Omental fat pad (tissue), 3 donors: ENCODE measurements at regions not wholly inside any gene's neighbourhood (a gene's known extent, or its start where the extent isn't known, plus 50 kb on each side); places are given as distances from the start of the nearest gene placed in this dataset.
"Not testable (repeated sequence)": the region's sequence is repeated elsewhere in the genome, so short reads cannot be mapped to it uniquely, and the experiment has no call there.

Source experiments
- ATAC-seq: fragments of 150-250 bp; one replicate; pipeline ENCODE4 v1.9.1; 2016; ENCODE audit warnings: mild to moderate bottlenecking, moderate library complexity; ENCODE audit not compliant: low FRiP score
- DNase-seq: peaks from one replicate; pipeline ENCODE4 v3.0.0-alpha.2; 2019; ENCODE audit warnings: low spot score
- TF ChIP-seq, protein P1 (sequence below), 3 donors: fragments of 450-650 bp; IDR thresholded peaks; one replicate each; pipeline ENCODE4 v1.5.1; 2016 to 2017; ENCODE audit warnings: antibody characterized with exemption in 3 of 3, mild to moderate bottlenecking in 3 of 3, moderate library complexity in 2 of 3

DNA sequence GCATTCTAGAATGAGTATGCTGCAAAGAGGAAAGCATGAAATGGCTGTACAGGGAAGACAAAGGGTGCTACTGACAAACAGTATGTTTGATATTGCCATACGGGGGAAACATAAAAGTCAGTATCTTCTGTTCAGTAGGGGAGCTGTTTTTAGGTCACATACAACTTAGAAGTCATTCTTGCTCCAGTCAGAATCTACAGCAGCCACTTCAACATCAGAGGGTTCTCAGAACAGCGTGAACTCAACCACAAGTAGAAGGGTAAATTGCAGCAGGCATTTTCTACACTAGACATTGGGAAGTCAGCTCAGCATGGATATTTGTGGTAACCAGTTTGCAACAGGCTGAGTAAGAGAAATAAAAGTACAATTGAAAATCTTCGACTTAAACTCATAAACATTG lies 1241.8 kb upstream of the GOT2 start:
- TF ChIP-seq, protein P1, sequence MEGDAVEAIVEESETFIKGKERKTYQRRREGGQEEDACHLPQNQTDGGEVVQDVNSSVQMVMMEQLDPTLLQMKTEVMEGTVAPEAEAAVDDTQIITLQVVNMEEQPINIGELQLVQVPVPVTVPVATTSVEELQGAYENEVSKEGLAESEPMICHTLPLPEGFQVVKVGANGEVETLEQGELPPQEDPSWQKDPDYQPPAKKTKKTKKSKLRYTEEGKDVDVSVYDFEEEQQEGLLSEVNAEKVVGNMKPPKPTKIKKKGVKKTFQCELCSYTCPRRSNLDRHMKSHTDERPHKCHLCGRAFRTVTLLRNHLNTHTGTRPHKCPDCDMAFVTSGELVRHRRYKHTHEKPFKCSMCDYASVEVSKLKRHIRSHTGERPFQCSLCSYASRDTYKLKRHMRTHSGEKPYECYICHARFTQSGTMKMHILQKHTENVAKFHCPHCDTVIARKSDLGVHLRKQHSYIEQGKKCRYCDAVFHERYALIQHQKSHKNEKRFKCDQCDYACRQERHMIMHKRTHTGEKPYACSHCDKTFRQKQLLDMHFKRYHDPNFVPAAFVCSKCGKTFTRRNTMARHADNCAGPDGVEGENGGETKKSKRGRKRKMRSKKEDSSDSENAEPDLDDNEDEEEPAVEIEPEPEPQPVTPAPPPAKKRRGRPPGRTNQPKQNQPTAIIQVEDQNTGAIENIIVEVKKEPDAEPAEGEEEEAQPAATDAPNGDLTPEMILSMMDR (IDR thresholded peaks at IDR 0.05): no peak
- DNase-seq: no peak

DNA sequence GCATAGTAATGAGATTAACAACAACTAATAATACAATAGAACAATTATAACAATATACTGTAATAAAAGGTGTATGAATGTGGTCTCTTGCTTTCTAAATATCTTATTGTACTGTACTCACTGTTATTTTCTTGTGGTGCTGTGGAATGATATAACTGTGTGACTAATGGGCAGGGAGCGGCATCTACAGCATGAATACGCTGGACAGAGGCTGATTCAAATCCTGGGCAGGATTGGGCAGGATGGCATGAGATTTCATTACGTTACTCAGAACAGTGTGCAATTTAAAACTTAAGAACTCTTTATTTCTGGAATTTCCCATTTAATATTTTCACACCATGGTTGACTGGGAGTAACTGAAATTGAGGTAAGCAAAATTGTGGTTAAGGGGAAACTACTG lies 1239.8 kb upstream of the GOT2 start:
- TF ChIP-seq, protein P1 (IDR thresholded peaks at IDR 0.05): no peak
- DNase-seq (no peak), ATAC-seq (no peak)

More for the DNA sequence above, 1241.8 kb upstream of the GOT2 start:
- no peak for ATAC-seq

- DNase-seq (no peak), ATAC-seq (no peak)
- TF ChIP-seq, protein P1 (IDR thresholded peaks at IDR 0.05): no peak
Observed at GRCh38 chr16:59971264-59971663, 1237.1 kb upstream of the GOT2 start.

GRCh38 chr16:59964232-59964924 lies 1230.3 kb upstream of the GOT2 start:
- TF ChIP-seq, protein P1 (IDR thresholded peaks at IDR 0.05): no peak
- ATAC-seq (no peak), DNase-seq (no peak)

DNA sequence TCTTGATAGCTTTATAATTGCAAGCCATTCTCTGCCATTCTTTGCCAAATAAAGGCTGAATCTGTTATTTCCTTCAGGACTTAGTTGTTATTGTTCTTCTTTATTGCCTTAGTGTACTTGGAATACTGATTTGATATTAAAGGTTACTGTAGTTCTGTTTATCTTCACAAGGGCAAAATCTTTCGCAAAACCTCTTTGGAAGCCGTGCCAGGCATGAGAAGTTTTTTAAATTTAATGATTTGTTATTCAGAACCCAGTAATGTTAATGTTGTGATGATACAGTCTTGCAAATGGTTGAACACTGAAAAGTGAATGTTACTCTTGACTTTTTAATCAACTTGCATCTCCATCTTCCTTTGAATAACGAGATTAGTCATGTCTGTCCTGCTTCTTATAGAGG lies 1225.2 kb upstream of the GOT2 start:
- TF ChIP-seq, protein P1 (IDR thresholded peaks at IDR 0.05): no peak
- ATAC-seq: no peak
- no peak for DNase-seq

DNA sequence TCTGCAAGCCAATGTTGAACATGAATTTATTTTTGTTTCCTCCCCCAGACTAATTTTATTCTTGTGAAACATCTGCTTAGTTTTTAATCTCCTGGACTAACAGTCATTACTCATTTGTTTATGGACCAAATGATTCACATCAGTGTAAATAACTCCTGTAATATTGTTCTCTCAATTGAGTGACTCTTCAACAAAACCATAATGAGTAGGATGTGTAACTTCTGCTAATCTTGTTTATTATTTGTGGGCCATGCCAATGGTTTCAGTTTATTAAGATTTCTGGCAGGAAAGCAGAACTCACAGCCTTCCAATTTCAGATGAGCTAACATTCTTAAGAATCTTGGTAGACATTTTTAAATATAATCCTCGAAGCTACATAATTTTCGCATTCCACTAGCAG lies 1216.3 kb upstream of the GOT2 start:
- ATAC-seq (no peak), DNase-seq (no peak)
- TF ChIP-seq, protein P1 (IDR thresholded peaks at IDR 0.05): no peak

- not testable (repeated sequence) for ATAC-seq, DNase-seq
Observed at GRCh38 chr16:59944041-59944440, 1209.9 kb upstream of the GOT2 start.
